ENCODE measurements at regions not wholly inside any gene's neighbourhood (a gene's known extent, or its start where the extent isn't known, plus 50 kb on each side); places are given as distances from the start of the nearest gene placed in this dataset.

DNA sequence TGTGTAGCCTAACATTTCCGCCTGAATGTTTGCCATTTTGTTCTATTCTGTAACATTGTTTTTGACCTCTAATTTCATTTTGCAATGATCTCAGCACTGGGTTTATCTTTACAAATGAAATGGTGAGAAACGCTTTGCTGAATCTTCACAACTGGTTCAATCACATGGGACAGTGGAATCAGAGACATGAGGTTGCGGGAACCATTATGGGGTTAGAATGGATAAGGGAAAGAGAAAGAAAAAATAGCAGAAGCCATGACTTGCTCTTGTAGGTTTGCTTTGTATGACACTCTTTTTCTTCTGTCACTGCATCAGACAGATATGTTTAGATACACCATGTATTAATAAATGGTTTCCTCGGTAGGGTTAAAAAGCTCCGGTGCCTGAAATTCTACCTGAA lies 114.3 kb upstream of the PELI1 start:
- Histone ChIP-seq H3K27ac (no peak overlapping the region), H3K4me3 (no peak overlapping the region), H3K27me3 (no peaks in the 10 kb centered on the region), H3K9me3 (no peaks in the 10 kb centered on the region), H3K36me3 (no peaks in the 10 kb centered on the region), H3K4me1 (peaks cover 4 to 15% of the 10 kb centered on the region in 2 donors)
- intact Hi-C loops (cut with DNase I; ENCODE audit: low total_unique reads), result no loop called here
- no peak for DNase-seq (ENCODE audit: low spot score in 2 of 2)
- TF ChIP-seq POLR2A (IDR thresholded peaks at IDR 0.05), result no peak
- no peak for TF ChIP-seq POLR2AphosphoS5 (IDR thresholded peaks at IDR 0.05)
- no peak for TF ChIP-seq CTCF (IDR thresholded peaks at IDR 0.05)

GRCh38 chr2:64259312-64259711 lies 115.1 kb upstream of the PELI1 start:
- no peak overlapping the region for H3K27ac ChIP-seq
- no peak for TF ChIP-seq POLR2A (IDR thresholded peaks at IDR 0.05)
- intact Hi-C loops (cut with DNase I; ENCODE audit: low total_unique reads), result no loop called here

DNA sequence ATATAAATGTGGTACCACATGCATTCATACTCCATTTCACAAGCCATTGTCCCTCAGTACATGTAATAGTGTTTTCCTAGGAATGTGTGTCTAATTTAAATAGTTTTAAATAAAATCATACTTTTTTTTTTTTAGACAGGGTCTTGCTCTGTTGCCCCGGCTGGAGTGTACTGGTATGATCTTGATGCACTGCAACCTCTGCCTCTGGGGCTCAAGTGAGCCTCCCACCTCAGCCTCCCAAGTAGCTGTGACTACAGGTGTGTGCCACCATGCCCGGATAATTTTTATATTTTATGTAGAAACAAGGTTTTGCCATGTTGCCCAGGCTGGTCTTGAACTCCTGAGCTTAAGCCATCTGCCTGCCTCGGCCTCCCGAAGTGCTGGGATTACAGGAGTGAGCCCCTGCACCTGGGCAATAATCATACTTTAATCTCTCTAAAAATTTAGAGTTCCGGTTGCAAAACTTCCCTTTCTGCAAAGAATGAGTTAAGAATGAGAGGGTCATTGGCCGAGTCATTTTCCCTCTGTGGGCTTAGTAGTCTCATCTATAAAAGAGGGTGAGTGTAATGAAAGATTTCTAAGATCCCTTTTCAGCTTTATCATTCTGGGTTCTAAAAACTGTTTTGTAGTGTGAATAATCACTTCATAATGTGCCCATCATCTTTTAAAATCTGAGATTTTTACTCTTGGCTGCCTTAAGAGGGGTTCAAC lies 116.0 kb upstream of the PELI1 start:
- DNase-seq (ENCODE audit: low spot score in 2 of 2), result no peak
- H3K36me3 ChIP-seq, result no peaks in the 10 kb centered on the region
- H3K27me3 ChIP-seq, result no peaks in the 10 kb centered on the region
- TF ChIP-seq CTCF (IDR thresholded peaks at IDR 0.05) (no peak), POLR2A (IDR thresholded peaks at IDR 0.05) (no peak), POLR2AphosphoS5 (IDR thresholded peaks at IDR 0.05) (no peak)
- no peak overlapping the region for H3K4me3 ChIP-seq
- H3K27ac ChIP-seq, result peak overlapping the region; percentile 30 to 45
- intact Hi-C loops (cut with DNase I; ENCODE audit: low total_unique reads), result no loop called here
- H3K4me1 ChIP-seq, result peaks cover 4 to 15% of the 10 kb centered on the region in 2 donors
- H3K9me3 ChIP-seq, result no peaks in the 10 kb centered on the region

More at GRCh38 chr2:64259312-64259711, 115.1 kb upstream of the PELI1 start:
- H3K4me1 ChIP-seq, result peaks cover 4 to 15% of the 10 kb centered on the region in 2 donors
- no peaks in the 10 kb centered on the region for H3K27me3 ChIP-seq
- H3K9me3 ChIP-seq, result no peaks in the 10 kb centered on the region
- no peak overlapping the region for H3K4me3 ChIP-seq
- peak in 1 of 2 donors; percentile 45 for DNase-seq (ENCODE audit: low spot score in 2 of 2)
- H3K36me3 ChIP-seq, result no peaks in the 10 kb centered on the region

GRCh38 chr2:64260817-64261216 lies 116.6 kb upstream of the PELI1 start:
- Histone ChIP-seq H3K27me3 (no peaks in the 10 kb centered on the region), H3K36me3 (no peaks in the 10 kb centered on the region), H3K27ac (peak overlapping the region in 1 of 2 donors; percentile 30), H3K9me3 (no peaks in the 10 kb centered on the region), H3K4me1 (peaks cover 4 to 15% of the 10 kb centered on the region in 2 donors), H3K4me3 (no peak overlapping the region)
- TF ChIP-seq CTCF (IDR thresholded peaks at IDR 0.05), result no peak
- TF ChIP-seq POLR2A (IDR thresholded peaks at IDR 0.05), result no peak
- TF ChIP-seq POLR2AphosphoS5 (IDR thresholded peaks at IDR 0.05), result peak in 1 of 3 donors; percentile 45
- DNase-seq (ENCODE audit: low spot score in 2 of 2), result peak in 1 of 2 donors; percentile 37
- intact Hi-C loops (cut with DNase I; ENCODE audit: low total_unique reads), result no loop called here

- Histone ChIP-seq H3K36me3 (no peaks in the 10 kb centered on the region), H3K27me3 (no peaks in the 10 kb centered on the region), H3K4me3 (no peak overlapping the region), H3K9me3 (no peaks in the 10 kb centered on the region), H3K27ac (peak overlapping the region in 1 of 2 donors; percentile 75), H3K4me1 (peaks cover 4 to 15% of the 10 kb centered on the region in 2 donors)
- no peak for DNase-seq (ENCODE audit: low spot score in 2 of 2)
- no peak for TF ChIP-seq POLR2AphosphoS5 (IDR thresholded peaks at IDR 0.05)
- TF ChIP-seq POLR2A (IDR thresholded peaks at IDR 0.05), result no peak
- no peak for TF ChIP-seq CTCF (IDR thresholded peaks at IDR 0.05)
- intact Hi-C loops (cut with DNase I; ENCODE audit: low total_unique reads), result no loop called here
Observed at GRCh38 chr2:64262071-64262470, 117.9 kb upstream of the PELI1 start.

All from breast epithelium (tissue), 4 donors.